ENCODE measurements at regions not wholly inside any gene's neighbourhood (a gene's known extent, or its start where the extent isn't known, plus 50 kb on each side); places are given as distances from the start of the nearest gene placed in this dataset.

DNA sequence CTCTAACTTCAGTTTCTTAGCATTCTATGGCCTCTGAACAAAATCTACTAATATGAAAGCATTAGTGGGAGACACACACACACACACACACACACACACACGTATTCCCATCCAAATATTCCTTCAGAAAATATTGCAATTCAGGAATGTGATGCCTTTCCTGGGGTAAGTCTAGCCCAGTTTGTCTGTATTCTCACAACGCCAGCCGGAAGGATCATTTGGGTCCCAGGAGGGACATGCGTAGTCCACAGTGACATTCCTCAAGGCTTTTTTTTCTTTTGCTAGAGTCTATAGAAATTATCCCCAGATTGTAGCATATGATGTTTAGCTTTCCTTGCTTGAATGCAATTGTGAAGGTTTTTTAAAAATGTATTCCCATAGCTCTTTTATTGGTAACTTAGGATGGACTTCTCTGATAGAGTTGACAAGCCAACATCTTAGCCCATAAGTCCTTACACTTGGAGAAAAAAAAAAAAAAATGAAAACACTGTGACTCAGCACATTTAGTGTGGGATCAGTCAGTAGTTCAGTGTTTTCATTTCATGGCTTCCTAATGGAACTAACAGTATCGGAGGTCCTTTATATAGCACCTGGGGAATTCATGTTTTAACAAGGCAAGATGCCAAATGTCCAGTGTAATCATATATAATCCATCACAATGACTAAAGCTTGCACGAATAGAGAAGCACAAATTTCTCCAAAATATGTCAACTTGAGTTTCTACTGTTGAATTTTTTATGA lies 316.5 kb downstream of the DIRAS2 start:
- Histone ChIP-seq H3K4me3 (ENCODE audit: low read length) (no peak overlapping the region), H3K4me1 (ENCODE audit: control insufficient read depth, insufficient read depth, low read length) (no peaks in the 10 kb centered on the region), H3K9ac (ENCODE audit: extremely low read depth, low read length, poor library complexity, severe bottlenecking) (no peak overlapping the region), H3K36me3 (ENCODE audit: control insufficient read depth, insufficient read depth, low read length) (no peaks in the 10 kb centered on the region), H3K27me3 (ENCODE audit: control insufficient read depth, insufficient read depth, low read length, poor library complexity, severe bottlenecking) (no peaks in the 10 kb centered on the region), H3K9me3 (ENCODE audit: control insufficient read depth, low read length) (no peaks in the 10 kb centered on the region), H3K27ac (ENCODE audit: low read depth, low read length) (no peak overlapping the region)
- TF ChIP-seq, protein P1, sequence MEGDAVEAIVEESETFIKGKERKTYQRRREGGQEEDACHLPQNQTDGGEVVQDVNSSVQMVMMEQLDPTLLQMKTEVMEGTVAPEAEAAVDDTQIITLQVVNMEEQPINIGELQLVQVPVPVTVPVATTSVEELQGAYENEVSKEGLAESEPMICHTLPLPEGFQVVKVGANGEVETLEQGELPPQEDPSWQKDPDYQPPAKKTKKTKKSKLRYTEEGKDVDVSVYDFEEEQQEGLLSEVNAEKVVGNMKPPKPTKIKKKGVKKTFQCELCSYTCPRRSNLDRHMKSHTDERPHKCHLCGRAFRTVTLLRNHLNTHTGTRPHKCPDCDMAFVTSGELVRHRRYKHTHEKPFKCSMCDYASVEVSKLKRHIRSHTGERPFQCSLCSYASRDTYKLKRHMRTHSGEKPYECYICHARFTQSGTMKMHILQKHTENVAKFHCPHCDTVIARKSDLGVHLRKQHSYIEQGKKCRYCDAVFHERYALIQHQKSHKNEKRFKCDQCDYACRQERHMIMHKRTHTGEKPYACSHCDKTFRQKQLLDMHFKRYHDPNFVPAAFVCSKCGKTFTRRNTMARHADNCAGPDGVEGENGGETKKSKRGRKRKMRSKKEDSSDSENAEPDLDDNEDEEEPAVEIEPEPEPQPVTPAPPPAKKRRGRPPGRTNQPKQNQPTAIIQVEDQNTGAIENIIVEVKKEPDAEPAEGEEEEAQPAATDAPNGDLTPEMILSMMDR (conservative IDR thresholded peaks at IDR 0.05), result no peak
- Mint-ChIP-seq H3K27me3 (ENCODE audit: insufficient read depth) (no peaks in the 10 kb centered on the region), H3K4me3 (no peak overlapping the region), H3K27ac (peak overlapping the region; percentile 21), H3K9me3 (no peaks in the 10 kb centered on the region), H3K4me1 (peaks cover 12% of the 10 kb centered on the region), H3K36me3 (ENCODE audit: low read depth) (no peaks in the 10 kb centered on the region)
- no peak for DNase-seq
- 91 to 92% methylated on average over 5 to 6 of the region's 6 CpGs for WGBS, 2 experiments (ENCODE audit: insufficient coverage in 1 of 2, insufficient read length in 1 of 2)

DNA sequence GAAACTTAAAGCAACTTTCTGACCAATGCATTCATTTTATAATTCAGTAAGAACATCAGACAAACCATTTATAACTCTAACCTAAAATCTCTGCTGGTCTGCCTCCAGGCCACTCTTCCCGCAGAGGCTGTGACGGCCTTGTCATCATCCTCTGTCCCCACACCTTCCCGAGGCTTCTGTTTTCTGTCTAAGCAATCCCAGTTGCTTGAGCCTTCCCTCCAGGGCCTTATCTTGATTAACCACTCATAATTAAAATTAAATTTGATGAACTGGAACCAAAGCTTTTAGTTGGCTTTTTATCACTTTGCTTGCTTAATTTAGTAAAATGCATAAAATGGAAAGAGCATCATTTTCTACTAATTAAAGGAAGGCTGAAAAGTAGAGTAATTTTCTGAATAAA lies 312.4 kb downstream of the DIRAS2 start:
- no peak overlapping the region for H3K4me3 ChIP-seq (ENCODE audit: low read length)
- 80 to 84% methylated on average over 1 to 3 of the region's 3 CpGs for WGBS, 2 experiments (ENCODE audit: insufficient coverage in 1 of 2, insufficient read length in 1 of 2)
- H3K27me3 Mint-ChIP-seq (ENCODE audit: insufficient read depth), result no peaks in the 10 kb centered on the region
- no peaks in the 10 kb centered on the region for H3K36me3 ChIP-seq (ENCODE audit: control insufficient read depth, insufficient read depth, low read length)
- H3K9me3 Mint-ChIP-seq, result no peaks in the 10 kb centered on the region
- no peak for DNase-seq
- H3K27ac ChIP-seq (ENCODE audit: low read depth, low read length), result no peak overlapping the region
- H3K27me3 ChIP-seq (ENCODE audit: control insufficient read depth, insufficient read depth, low read length, poor library complexity, severe bottlenecking), result no peaks in the 10 kb centered on the region
- H3K27ac Mint-ChIP-seq, result no peak overlapping the region
- peaks cover 7% of the 10 kb centered on the region for H3K4me1 ChIP-seq (ENCODE audit: control insufficient read depth, insufficient read depth, low read length)
- no peak overlapping the region for H3K9ac ChIP-seq (ENCODE audit: extremely low read depth, low read length, poor library complexity, severe bottlenecking)
- H3K4me3 Mint-ChIP-seq, result no peak overlapping the region
- H3K9me3 ChIP-seq (ENCODE audit: control insufficient read depth, low read length), result no peaks in the 10 kb centered on the region
- H3K36me3 Mint-ChIP-seq (ENCODE audit: low read depth), result no peaks in the 10 kb centered on the region
- TF ChIP-seq, protein P1 (conservative IDR thresholded peaks at IDR 0.05), result no peak
- H3K4me1 Mint-ChIP-seq, result peaks cover 45% of the 10 kb centered on the region

- Mint-ChIP-seq H3K36me3 (ENCODE audit: low read depth) (no peaks in the 10 kb centered on the region), H3K4me3 (peak overlapping the region; percentile 25), H3K27me3 (ENCODE audit: insufficient read depth) (no peaks in the 10 kb centered on the region), H3K4me1 (peaks cover 42% of the 10 kb centered on the region), H3K27ac (peak overlapping the region; percentile 94), H3K9me3 (no peaks in the 10 kb centered on the region)
- Histone ChIP-seq H3K36me3 (ENCODE audit: control insufficient read depth, insufficient read depth, low read length) (no peaks in the 10 kb centered on the region), H3K4me1 (ENCODE audit: control insufficient read depth, insufficient read depth, low read length) (peaks cover 7% of the 10 kb centered on the region), H3K27ac (ENCODE audit: low read depth, low read length) (no peak overlapping the region), H3K27me3 (ENCODE audit: control insufficient read depth, insufficient read depth, low read length, poor library complexity, severe bottlenecking) (no peaks in the 10 kb centered on the region), H3K4me3 (ENCODE audit: low read length) (no peak overlapping the region), H3K9me3 (ENCODE audit: control insufficient read depth, low read length) (no peaks in the 10 kb centered on the region), H3K9ac (ENCODE audit: extremely low read depth, low read length, poor library complexity, severe bottlenecking) (peak overlapping the region; percentile 55)
- no peak for DNase-seq
- TF ChIP-seq, protein P1 (conservative IDR thresholded peaks at IDR 0.05), result no peak
- WGBS, 2 experiments (ENCODE audit: insufficient coverage in 1 of 2, insufficient read length in 1 of 2), result 83 to 96% methylated on average over 3 to 8 of the region's 8 CpGs
Observed at GRCh38 chr9:90331826-90332575, 310.6 kb downstream of the DIRAS2 start.

All from endodermal cell (in vitro differentiated cells).